Vagina (tissue), 2 donors: ENCODE measurements at regions not wholly inside any gene's neighbourhood (a gene's known extent, or its start where the extent isn't known, plus 50 kb on each side); places are given as distances from the start of the nearest gene placed in this dataset.

Source experiments
- DNase-seq, 2 donors: peaks; one replicate each; pipeline ENCODE4 v3.0.0-alpha.2; 2017; ENCODE audit errors: extremely low spot score in 2 of 2
- H3K27ac ChIP-seq: fragments of 200-600 bp; sonication (generic); one replicate; pipeline ENCODE4 v1.5.1; 2019
- H3K27me3 ChIP-seq: fragments of 200-600 bp; sonication (generic); one replicate; pipeline ENCODE4 v1.5.1; 2019
- H3K36me3 ChIP-seq, 2 donors: fragments of 200-600 bp; sonication (generic); one replicate each; pipeline ENCODE4 v1.5.1; 2017 to 2019
- H3K4me1 ChIP-seq: fragments of 200-600 bp; sonication (generic); one replicate; pipeline ENCODE4 v1.5.1; 2019
- H3K4me3 ChIP-seq, 2 donors: fragments of 200-600 bp; sonication (generic); 1 replicate in 1 of 2; 2 replicates in 1 of 2; pipeline ENCODE4 v1.5.1; 2016 to 2019
- H3K9me3 ChIP-seq: fragments of 200-600 bp; sonication (generic); one replicate; pipeline ENCODE4 v1.5.1; 2019
- CTCF ChIP-seq, 3 experiments: fragments of 450-650 bp in 2 of 3; fragments of 200-600 bp in 1 of 3; sonication (generic) in 1 of 3; IDR thresholded peaks; one replicate each; pipeline ENCODE4 v1.5.1; 2017 to 2019; ENCODE audit warnings: antibody characterized with exemption in 3 of 3, mild to moderate bottlenecking in 2 of 3, moderate library complexity in 2 of 3
- POLR2A ChIP-seq, 2 donors: fragments of 450-650 bp; IDR thresholded peaks; one replicate each; pipeline ENCODE4 v1.6.1; 2017; ENCODE audit warnings: antibody characterized with exemption in 2 of 2, mild to moderate bottlenecking in 2 of 2, moderate library complexity in 2 of 2
- POLR2AphosphoS5 ChIP-seq, 2 donors: sonication (generic); formaldehyde crosslinking; IDR thresholded peaks; one replicate each; pipeline ENCODE4 v1.9.0; 2017; ENCODE audit warnings: antibody characterized with exemption in 2 of 2, mild to moderate bottlenecking in 2 of 2, low read depth in 1 of 2; ENCODE audit not compliant: insufficient read depth in 1 of 2
- intact Hi-C: fragments of 100-400 bp; cut with DNase I; formaldehyde crosslinking; loops from one replicate; pipeline ENCODE4 v1.15.1; 2023

- H3K4me3 ChIP-seq: no peak overlapping the region
- no peak for TF ChIP-seq POLR2A (IDR thresholded peaks at IDR 0.05)
- no peak for TF ChIP-seq CTCF (IDR thresholded peaks at IDR 0.05)
- no peak for TF ChIP-seq POLR2AphosphoS5 (IDR thresholded peaks at IDR 0.05; ENCODE audit: insufficient read depth in 1 of 2, low read depth in 1 of 2)
- DNase-seq: no peak
- no peak overlapping the region for H3K27ac ChIP-seq
- no peaks in the 10 kb centered on the region for H3K36me3 ChIP-seq
- intact Hi-C loops: no loop called here
- H3K9me3 ChIP-seq: no peaks in the 10 kb centered on the region
- no peaks in the 10 kb centered on the region for H3K4me1 ChIP-seq
- no peaks in the 10 kb centered on the region for H3K27me3 ChIP-seq
Measured at GRCh38 chr3:152089528-152089927, 179.2 kb upstream of the MBNL1 start.

- H3K27ac ChIP-seq: no peak overlapping the region
Measured at GRCh38 chr3:152091725-152092124, 177.0 kb upstream of the MBNL1 start.

GRCh38 chr3:152093901-152094300 is 174.8 kb upstream of the MBNL1 start:
- peaks cover 25% of the 10 kb centered on the region for H3K4me1 ChIP-seq
- no peak for DNase-seq
- intact Hi-C loops: no loop called here

More at GRCh38 chr3:152091725-152092124, 177.0 kb upstream of the MBNL1 start:
- no peak overlapping the region for H3K4me3 ChIP-seq
- H3K4me1 ChIP-seq: peaks cover 14% of the 10 kb centered on the region
- DNase-seq: no peak
- TF ChIP-seq POLR2A (IDR thresholded peaks at IDR 0.05) (no peak), POLR2AphosphoS5 (IDR thresholded peaks at IDR 0.05; ENCODE audit: insufficient read depth in 1 of 2, low read depth in 1 of 2) (no peak), CTCF (IDR thresholded peaks at IDR 0.05) (no peak)
- H3K9me3 ChIP-seq: no peaks in the 10 kb centered on the region
- H3K36me3 ChIP-seq: no peaks in the 10 kb centered on the region
- H3K27me3 ChIP-seq: no peaks in the 10 kb centered on the region
- intact Hi-C loops: no loop called here

GRCh38 chr3:152094406-152094805 is 174.3 kb upstream of the MBNL1 start:
- intact Hi-C loops: no loop called here
- H3K27ac ChIP-seq: no peak overlapping the region

More at GRCh38 chr3:152093901-152094300, 174.8 kb upstream of the MBNL1 start:
- H3K27ac ChIP-seq: no peak overlapping the region
- TF ChIP-seq POLR2A (IDR thresholded peaks at IDR 0.05) (no peak), POLR2AphosphoS5 (IDR thresholded peaks at IDR 0.05; ENCODE audit: insufficient read depth in 1 of 2, low read depth in 1 of 2) (no peak), CTCF (IDR thresholded peaks at IDR 0.05) (no peak)
- H3K27me3 ChIP-seq: no peaks in the 10 kb centered on the region
- H3K4me3 ChIP-seq: no peak overlapping the region
- no peaks in the 10 kb centered on the region for H3K36me3 ChIP-seq
- H3K9me3 ChIP-seq: no peaks in the 10 kb centered on the region

More at GRCh38 chr3:152094406-152094805, 174.3 kb upstream of the MBNL1 start:
- H3K4me3 ChIP-seq: no peak overlapping the region
- peaks cover 25% of the 10 kb centered on the region for H3K4me1 ChIP-seq
- H3K36me3 ChIP-seq: no peaks in the 10 kb centered on the region
- DNase-seq: no peak
- TF ChIP-seq POLR2A (IDR thresholded peaks at IDR 0.05) (no peak), POLR2AphosphoS5 (IDR thresholded peaks at IDR 0.05; ENCODE audit: insufficient read depth in 1 of 2, low read depth in 1 of 2) (no peak), CTCF (IDR thresholded peaks at IDR 0.05) (no peak)
- H3K9me3 ChIP-seq: no peaks in the 10 kb centered on the region
- H3K27me3 ChIP-seq: no peaks in the 10 kb centered on the region
